HepG2 (cell line): ENCODE measurements at regions not wholly inside any gene's neighbourhood (a gene's known extent, or its start where the extent isn't known, plus 50 kb on each side); places are given as distances from the start of the nearest gene placed in this dataset.

Source experiments
- ATAC-seq: fragments of 200-7000 bp; cut with Tn5 transposase; 3 replicates; pipeline ENCODE4 v1.9.1; 2020; ENCODE audit warnings: mild to moderate bottlenecking, moderate library complexity
- BruUV-seq: library from RNA; stranded (reverse); fragments of 400-500 nt; replicated peaks from 2 replicates; lab custom pipeline; 2021; lab: Mats Ljungman, UMichigan
- CTCF ChIA-PET: fragments of 300-600 bp; formaldehyde crosslinking; extraction: SDS; loops from one replicate; lab custom pipeline; 2021; ENCODE audit warnings: low total read pairs, inconsistent platforms, low intra/inter-chr PET ratio; lab: Yijun Ruan, JAX
- POLR2A ChIA-PET: fragments of 350-600 bp; sonication (Branson Sonifier 250); formaldehyde crosslinking; loops from one replicate; lab custom pipeline; 2020; ENCODE audit warnings: antibody characterized with exemption, inconsistent platforms; lab: Yijun Ruan, JAX
- DNase-seq: peaks from one replicate; pipeline ENCODE4 v3.0.0-alpha.2; 2015; ENCODE audit warnings: low spot score
- FAIRE-seq: peaks from 3 replicates; lab custom pipeline; 2011; peaks lifted over from hg19 to GRCh38; lab: Jason Lieb, UNC
- H2AFZ ChIP-seq: one replicate; pipeline ENCODE4 v1.6.1; 2011; ENCODE audit warnings: low read length, inconsistent platforms
- H3K27ac ChIP-seq: fragments of 300-600 bp; 3 replicates; pipeline ENCODE4 v1.8.0; 2011; ENCODE audit warnings: mixed run types, mild to moderate bottlenecking, mixed read lengths, low read length, inconsistent platforms; ENCODE audit not compliant: insufficient read depth; ENCODE audit errors: extremely low read length
- H3K27me3 ChIP-seq, 2 experiments: fragments of 200-600 bp in 1 of 2; 2 replicates in 1 of 2; 3 replicates in 1 of 2; pipeline versions ENCODE4 v1.6.0 to v1.8.0; 2011; ENCODE audit warnings: low read length in 2 of 2, mild to moderate bottlenecking in 2 of 2, moderate library complexity in 2 of 2, inconsistent platforms in 1 of 2; ENCODE audit not compliant: insufficient read depth in 2 of 2, control insufficient read depth in 1 of 2
- H3K36me3 ChIP-seq, 2 experiments: fragments of 200-600 bp in 1 of 2; replicated peaks in 1 of 2; 2 replicates in 1 of 2; 3 replicates in 1 of 2; pipeline versions ENCODE4 v1.5.1 to v1.8.0; 2011; ENCODE audit warnings: low read length in 2 of 2, inconsistent platforms in 1 of 2; ENCODE audit not compliant: insufficient read depth in 2 of 2, control insufficient read depth in 1 of 2
- H3K4me1 ChIP-seq: 2 replicates; pipeline ENCODE4 v1.5.1; 2012; ENCODE audit warnings: low read length, inconsistent platforms; ENCODE audit not compliant: insufficient read depth
- H3K4me2 ChIP-seq: 2 replicates; pipeline ENCODE4 v1.6.0; 2011; ENCODE audit warnings: low read depth, low read length, inconsistent platforms
- H3K4me3 ChIP-seq, 3 experiments: fragments of 200-600 bp in 1 of 3; sonication (generic), shearing (Covaris generic) in 1 of 3; replicated peaks in 1 of 3; 2 replicates each; pipeline ENCODE4 v1.5.1; 2011 to 2016; ENCODE audit warnings: low read length in 3 of 3, inconsistent platforms in 2 of 3, low read depth in 2 of 3, mild to moderate bottlenecking in 2 of 3, control low read depth in 1 of 3, mixed read lengths in 1 of 3; ENCODE audit not compliant: insufficient read depth in 1 of 3
- H3K79me2 ChIP-seq: one replicate; pipeline ENCODE4 v1.6.1; 2011; ENCODE audit warnings: low read length, inconsistent platforms; ENCODE audit not compliant: insufficient read depth
- H3K9ac ChIP-seq: 2 replicates; pipeline ENCODE4 v1.6.0; 2011; ENCODE audit warnings: mild to moderate bottlenecking, low read depth, low read length, inconsistent platforms; ENCODE audit not compliant: insufficient read depth
- H3K9me3 ChIP-seq: 2 replicates; pipeline ENCODE4 v1.5.1; 2012; ENCODE audit warnings: mild to moderate bottlenecking, low read length
- H4K20me1 ChIP-seq: 2 replicates; pipeline ENCODE4 v1.6.0; 2011; ENCODE audit warnings: inconsistent platforms, mild to moderate bottlenecking, low read length, moderate library complexity; ENCODE audit not compliant: insufficient read depth
- CENPT ChIP-seq: sonication (generic); formaldehyde crosslinking; IDR thresholded peaks from 2 replicates; pipeline ENCODE4 v1.8.0; 2022; ENCODE audit warnings: low read depth, mild to moderate bottlenecking, moderate library complexity, missing genetic modification reagents
- E2F5 ChIP-seq: sonication (generic); formaldehyde crosslinking; conservative IDR thresholded peaks from 2 replicates; pipeline ENCODE4 v1.4.0; 2020; ENCODE audit warnings: missing genetic modification reagents
- FOXC1 ChIP-seq: sonication (generic); formaldehyde crosslinking; IDR thresholded peaks from 2 replicates; pipeline ENCODE4 v1.8.0; 2022; ENCODE audit warnings: mild to moderate bottlenecking, missing genetic modification reagents, borderline replicate concordance
- HOMEZ ChIP-seq: IDR thresholded peaks from 2 replicates; pipeline ENCODE4 v1.6.1; 2016; ENCODE audit warnings: low read depth
- HOXD1 ChIP-seq: sonication (generic); formaldehyde crosslinking; IDR thresholded peaks from 2 replicates; pipeline ENCODE4 v1.5.0; 2020; ENCODE audit warnings: missing genetic modification reagents
- MTF2 ChIP-seq: sonication (generic); formaldehyde crosslinking; IDR thresholded peaks from 2 replicates; pipeline ENCODE4 v1.5.0; 2020; ENCODE audit warnings: missing genetic modification reagents, borderline replicate concordance
- NFIB ChIP-seq: sonication (generic); formaldehyde crosslinking; IDR thresholded peaks from 2 replicates; pipeline ENCODE4 v1.9.0; 2021; ENCODE audit warnings: missing genetic modification reagents, mild to moderate bottlenecking, borderline replicate concordance
- NFYC ChIP-seq: IDR thresholded peaks from 2 replicates; pipeline ENCODE4 v1.6.1; 2016; ENCODE audit warnings: missing genetic modification reagents, missing compliant biosample characterization
- NR2F6 ChIP-seq, 2 experiments: IDR thresholded peaks; 2 replicates each; pipeline ENCODE4 v1.6.1; 2016; ENCODE audit warnings: antibody characterized with exemption in 1 of 2, mild to moderate bottlenecking in 1 of 2
- PCBP1 ChIP-seq: fragments of 200-400 bp; formaldehyde crosslinking; IDR thresholded peaks from 2 replicates; pipeline ENCODE4 v1.6.1; 2017; ENCODE audit warnings: mild to moderate bottlenecking, low read depth, low read length, borderline replicate concordance
- POLR2AphosphoS2 ChIP-seq: IDR thresholded peaks from 2 replicates; pipeline ENCODE4 v1.6.1; 2011; ENCODE audit warnings: low read depth, low read length, improper control_type of control experiment
- RBM39 ChIP-seq: fragments of 200-400 bp; formaldehyde crosslinking; IDR thresholded peaks from one replicate; pipeline ENCODE4 v1.6.1; 2018; ENCODE audit warnings: antibody characterized with exemption, mild to moderate bottlenecking, low read depth, low read length; ENCODE audit not compliant: poor library complexity, severe bottlenecking
- REST ChIP-seq, 2 experiments: IDR thresholded peaks; 2 replicates each; pipeline ENCODE4 v1.6.1; 2011 to 2012; ENCODE audit warnings: low read length in 2 of 2, borderline replicate concordance in 1 of 2, low read depth in 1 of 2, mild to moderate bottlenecking in 1 of 2, moderate library complexity in 1 of 2
- SMARCC2 ChIP-seq: fragments of 450-650 bp; IDR thresholded peaks from 2 replicates; pipeline ENCODE4 v1.6.1; 2017; ENCODE audit warnings: antibody characterized with exemption, mild to moderate bottlenecking
- ZBTB8A ChIP-seq: sonication (generic); formaldehyde crosslinking; IDR thresholded peaks from 2 replicates; pipeline ENCODE4 v1.4.0; 2020; ENCODE audit warnings: mild to moderate bottlenecking, low read depth, missing genetic modification reagents, borderline replicate concordance
- ZNF781 ChIP-seq: sonication (generic); formaldehyde crosslinking; IDR thresholded peaks from 2 replicates; pipeline ENCODE4 v1.5.1; 2020; ENCODE audit warnings: borderline replicate concordance, mild to moderate bottlenecking, missing genetic modification reagents; ENCODE audit errors: not compliant biosample characterization
- ZNF800 ChIP-seq: sonication (generic); formaldehyde crosslinking; IDR thresholded peaks from 2 replicates; pipeline ENCODE4 v1.4.0; 2020; ENCODE audit warnings: missing genetic modification reagents
- ZNF83 ChIP-seq: sonication (generic); formaldehyde crosslinking; IDR thresholded peaks from 2 replicates; pipeline ENCODE4 v1.4.0; 2020; ENCODE audit warnings: missing genetic modification reagents, mild to moderate bottlenecking, borderline replicate concordance
- WGBS: methylation state at CpG from one replicate; pipeline ENCODE4 v1.1.6; 2017; ENCODE audit warnings: low lambda C conversion rate; 5-methylcytosine and 5-hydroxymethylcytosine counted together
- in situ Hi-C: cut with HindIII; loops from 2 replicates; pipeline ENCODE4 v1.10.0; 2017; ENCODE audit warnings: low pct_unique_long_range_greater_than_20kb; ENCODE audit not compliant: extremely low pct_ligation_motif_present
- intact Hi-C: fragments of 100-400 bp; cut with micrococcal nuclease; formaldehyde crosslinking; loops from one replicate; pipeline ENCODE4 v1.10.0; 2022; ENCODE audit not compliant: unreplicated experiment

GRCh38 chr2:172279214-172279613 is 148.2 kb upstream of the ITGA6 start:
- no peak for FAIRE-seq
- no peak overlapping the region for H2AFZ ChIP-seq
- CTCF ChIA-PET = no interaction called here

More at GRCh38 chr2:172279214-172279613, 148.2 kb upstream of the ITGA6 start:
- Histone ChIP-seq H3K9ac (no peak overlapping the region), H3K79me2 (no peaks in the 10 kb centered on the region), H4K20me1 (no peaks in the 10 kb centered on the region), H3K9me3 (peaks cover 8% of the 10 kb centered on the region), H3K4me1 (no peaks in the 10 kb centered on the region), H3K4me3 (no peak overlapping the region), H3K27me3 (peaks cover 0 to 10% of the 10 kb centered on the region in 2 experiments; a peak in 2 of 5 replicates), H3K36me3 (no peaks in the 10 kb centered on the region), H3K4me2 (no peak overlapping the region), H3K27ac (no peak overlapping the region)
- no peak for ATAC-seq
- intact Hi-C loops (no loop called here), in situ Hi-C loops (no loop called here)
- DNase-seq = no peak
- BruUV-seq = no TSS peak
- WGBS = 45% methylated on average over 5 of the region's 5 CpGs
- POLR2A ChIA-PET = no interaction called here
- TF ChIP-seq FOXC1 (CRISPR knock-in tag) (no peak), NR2F6 (IDR thresholded peaks at IDR 0.05) (no peak), NR2F6 (CRISPR knock-in tag; IDR thresholded peaks at IDR 0.05) (no peak), ZNF781 (CRISPR knock-in tag) (no peak), NFYC (CRISPR knock-in tag) (no peak), CENPT (CRISPR knock-in tag) (no peak), POLR2AphosphoS2 (no peak), HOMEZ (CRISPR knock-in tag) (no peak), MTF2 (no peak), NFIB (no peak), REST (IDR thresholded peaks at IDR 0.05; ENCODE audit: borderline replicate concordance in 1 of 2, low read depth in 1 of 2, low read length in 2 of 2) (no peak), ZNF83 (no peak), ZNF800 (CRISPR knock-in tag) (no peak), E2F5 (CRISPR knock-in tag) (no peak), HOXD1 (CRISPR knock-in tag) (no peak), SMARCC2 (no peak), ZBTB8A (CRISPR knock-in tag) (no peak), PCBP1 (no peak), RBM39 (no peak)
